ENCODE measurements at regions not wholly inside any gene's neighbourhood (a gene's known extent, or its start where the extent isn't known, plus 50 kb on each side); places are given as distances from the start of the nearest gene placed in this dataset.

DNA sequence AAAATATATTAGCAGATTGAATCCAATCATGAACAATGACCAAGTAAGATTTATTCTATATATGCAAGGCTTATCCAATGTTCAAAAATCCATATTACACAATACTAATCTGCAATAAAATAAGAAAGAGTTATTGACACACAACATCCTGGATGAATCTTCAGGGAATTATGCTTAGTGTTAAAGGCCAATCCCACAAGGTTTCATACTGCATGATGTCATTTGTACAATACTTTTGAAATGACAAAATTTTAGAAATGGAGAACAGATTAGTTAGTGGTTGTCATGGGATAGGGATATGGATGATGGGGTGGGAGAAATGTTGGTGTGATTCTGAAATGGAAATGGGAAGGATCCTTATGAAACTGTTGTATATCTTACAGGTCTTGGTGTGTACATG is 425.7 kb downstream of the SIPA1L2 start:
- TF ChIP-seq, protein P1, sequence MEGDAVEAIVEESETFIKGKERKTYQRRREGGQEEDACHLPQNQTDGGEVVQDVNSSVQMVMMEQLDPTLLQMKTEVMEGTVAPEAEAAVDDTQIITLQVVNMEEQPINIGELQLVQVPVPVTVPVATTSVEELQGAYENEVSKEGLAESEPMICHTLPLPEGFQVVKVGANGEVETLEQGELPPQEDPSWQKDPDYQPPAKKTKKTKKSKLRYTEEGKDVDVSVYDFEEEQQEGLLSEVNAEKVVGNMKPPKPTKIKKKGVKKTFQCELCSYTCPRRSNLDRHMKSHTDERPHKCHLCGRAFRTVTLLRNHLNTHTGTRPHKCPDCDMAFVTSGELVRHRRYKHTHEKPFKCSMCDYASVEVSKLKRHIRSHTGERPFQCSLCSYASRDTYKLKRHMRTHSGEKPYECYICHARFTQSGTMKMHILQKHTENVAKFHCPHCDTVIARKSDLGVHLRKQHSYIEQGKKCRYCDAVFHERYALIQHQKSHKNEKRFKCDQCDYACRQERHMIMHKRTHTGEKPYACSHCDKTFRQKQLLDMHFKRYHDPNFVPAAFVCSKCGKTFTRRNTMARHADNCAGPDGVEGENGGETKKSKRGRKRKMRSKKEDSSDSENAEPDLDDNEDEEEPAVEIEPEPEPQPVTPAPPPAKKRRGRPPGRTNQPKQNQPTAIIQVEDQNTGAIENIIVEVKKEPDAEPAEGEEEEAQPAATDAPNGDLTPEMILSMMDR (conservative IDR thresholded peaks at IDR 0.05; ENCODE audit: low read depth, low read length): no peak
- no peak for TF ChIP-seq EZH2 (IDR thresholded peaks at IDR 0.05; ENCODE audit: low read length, unreplicated experiment)

Measured in PC-3 (cell line).